WTC11 (cell line): ENCODE measurements at regions not wholly inside any gene's neighbourhood (a gene's known extent, or its start where the extent isn't known, plus 50 kb on each side); places are given as distances from the start of the nearest gene placed in this dataset.

Source experiments
- ATAC-seq: fragments of 200-7000 bp; cut with Tn5 transposase; 2 replicates; pipeline ENCODE4 v1.10.0; 2021; ENCODE audit warnings: mild to moderate bottlenecking, moderate library complexity
- CTCF ChIA-PET: fragments of 300-600 bp; sonication (Branson Sonifier 250); formaldehyde crosslinking; loops from one replicate; lab custom pipeline; 2021; ENCODE audit warnings: antibody characterized with exemption; lab: Charles Lee
- POLR2A ChIA-PET: fragments of 350-600 bp; sonication (Branson Sonifier 250); formaldehyde crosslinking; loops from one replicate; lab custom pipeline; 2021; ENCODE audit warnings: antibody characterized with exemption; lab: Charles Lee
- DNase-seq: peaks from one replicate; pipeline ENCODE4 v3.0.0; 2021; ENCODE audit warnings: low spot score
- H3K27ac Mint-ChIP-seq: 2 replicates; pipeline ENCODE4 v1.8.0; 2021; ENCODE audit warnings: mixed read lengths
- H3K27me3 Mint-ChIP-seq: 2 replicates; pipeline ENCODE4 v1.8.0; 2021; ENCODE audit warnings: low read depth, mild to moderate bottlenecking, moderate library complexity, mixed read lengths
- H3K36me3 Mint-ChIP-seq: 2 replicates; pipeline ENCODE4 v1.8.0; 2021; ENCODE audit warnings: mixed read lengths
- H3K4me1 Mint-ChIP-seq: 2 replicates; pipeline ENCODE4 v1.8.0; 2022; ENCODE audit warnings: mixed read lengths
- H3K4me3 Mint-ChIP-seq: 2 replicates; pipeline ENCODE4 v1.8.0; 2021; ENCODE audit warnings: mild to moderate bottlenecking, moderate library complexity, mixed read lengths
- H3K9me3 Mint-ChIP-seq: 2 replicates; pipeline ENCODE4 v1.8.0; 2021; ENCODE audit warnings: mixed read lengths
- ARID4B ChIP-seq: sonication (generic); formaldehyde crosslinking; IDR thresholded peaks from 2 replicates; pipeline ENCODE4 v1.8.0; 2023; ENCODE audit warnings: missing genetic modification reagents, mild to moderate bottlenecking, borderline replicate concordance
- ATF2 ChIP-seq: sonication (generic); formaldehyde crosslinking; IDR thresholded peaks from 2 replicates; pipeline ENCODE4 v1.8.1; 2022; ENCODE audit warnings: low read depth, missing genetic modification reagents, borderline replicate concordance
- EMX1 ChIP-seq: fragments of 250-450 bp; sonication (Bioruptor Pico); IDR thresholded peaks from 2 replicates; pipeline ENCODE4 v1.8.0; 2021; ENCODE audit warnings: mild to moderate bottlenecking
- FOXK1 ChIP-seq: sonication (generic); formaldehyde crosslinking; IDR thresholded peaks from 2 replicates; pipeline ENCODE4 v1.8.0; 2022; ENCODE audit warnings: mild to moderate bottlenecking, moderate library complexity, missing genetic modification reagents
- MYBL2 ChIP-seq: sonication (generic); formaldehyde crosslinking; IDR thresholded peaks from 2 replicates; pipeline ENCODE4 v1.8.1; 2023; ENCODE audit warnings: mild to moderate bottlenecking, moderate library complexity, missing genetic modification reagents
- USF2 ChIP-seq: sonication (generic); formaldehyde crosslinking; IDR thresholded peaks from 2 replicates; pipeline ENCODE4 v1.8.1; 2023; ENCODE audit warnings: mild to moderate bottlenecking, missing genetic modification reagents, moderate library complexity
- ZMAT4 ChIP-seq: fragments of 250-450 bp; sonication (Bioruptor Pico); IDR thresholded peaks from 2 replicates; pipeline ENCODE4 v1.9.0; 2021; ENCODE audit warnings: mild to moderate bottlenecking
- ZNF138 ChIP-seq: sonication (generic); formaldehyde crosslinking; conservative IDR thresholded peaks from 2 replicates; pipeline ENCODE4 v1.8.1; 2022; ENCODE audit warnings: mild to moderate bottlenecking, moderate library complexity, missing genetic modification reagents
- ZNF232 ChIP-seq: sonication (generic); formaldehyde crosslinking; IDR thresholded peaks from 2 replicates; pipeline ENCODE4 v1.8.0; 2022; ENCODE audit warnings: mild to moderate bottlenecking, missing genetic modification reagents
- ZNF396 ChIP-seq: fragments of 250-450 bp; sonication (Bioruptor Pico); IDR thresholded peaks from 2 replicates; pipeline ENCODE4 v1.8.0; 2021; ENCODE audit warnings: mild to moderate bottlenecking, moderate library complexity, borderline replicate concordance
- ZNF423 ChIP-seq: fragments of 250-450 bp; sonication (Bioruptor Pico); IDR thresholded peaks from 2 replicates; pipeline ENCODE4 v2.1.2; 2022; ENCODE audit warnings: mild to moderate bottlenecking, moderate library complexity
- ZSCAN18 ChIP-seq: fragments of 250-450 bp; sonication (Bioruptor Pico); IDR thresholded peaks from 2 replicates; pipeline ENCODE4 v2.1.2; 2022; ENCODE audit warnings: mild to moderate bottlenecking, moderate library complexity
- TF ChIP-seq, protein P1 (sequence below): sonication (generic); formaldehyde crosslinking; IDR thresholded peaks from 2 replicates; pipeline ENCODE4 v1.8.1; 2023; ENCODE audit warnings: mild to moderate bottlenecking, missing genetic modification reagents
- TF ChIP-seq, protein P2 (sequence below): sonication (generic); formaldehyde crosslinking; IDR thresholded peaks from 2 replicates; pipeline ENCODE4 v1.8.1; 2023; ENCODE audit warnings: mild to moderate bottlenecking, missing genetic modification reagents, borderline replicate concordance

DNA sequence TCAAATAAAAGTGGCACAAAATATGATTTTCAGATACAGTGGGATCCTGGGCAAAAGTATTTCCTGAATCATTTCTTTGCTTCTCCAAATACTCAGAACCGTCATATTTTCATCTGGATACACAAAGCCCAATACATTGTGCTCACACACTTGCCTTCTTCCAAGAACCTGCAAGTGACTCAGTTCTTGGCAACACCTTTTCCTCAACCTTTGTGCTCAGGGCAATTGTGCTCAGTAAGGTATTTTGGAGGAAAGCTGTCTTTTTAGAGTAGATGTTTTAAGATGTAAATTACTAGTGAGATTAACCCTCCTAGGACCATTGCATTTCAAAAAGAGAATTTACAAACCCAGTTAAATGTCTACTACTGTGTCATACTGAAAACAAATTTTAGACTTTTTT is 233.5 kb downstream of the EFNB2 start (continued):
- TF ChIP-seq, protein P1, sequence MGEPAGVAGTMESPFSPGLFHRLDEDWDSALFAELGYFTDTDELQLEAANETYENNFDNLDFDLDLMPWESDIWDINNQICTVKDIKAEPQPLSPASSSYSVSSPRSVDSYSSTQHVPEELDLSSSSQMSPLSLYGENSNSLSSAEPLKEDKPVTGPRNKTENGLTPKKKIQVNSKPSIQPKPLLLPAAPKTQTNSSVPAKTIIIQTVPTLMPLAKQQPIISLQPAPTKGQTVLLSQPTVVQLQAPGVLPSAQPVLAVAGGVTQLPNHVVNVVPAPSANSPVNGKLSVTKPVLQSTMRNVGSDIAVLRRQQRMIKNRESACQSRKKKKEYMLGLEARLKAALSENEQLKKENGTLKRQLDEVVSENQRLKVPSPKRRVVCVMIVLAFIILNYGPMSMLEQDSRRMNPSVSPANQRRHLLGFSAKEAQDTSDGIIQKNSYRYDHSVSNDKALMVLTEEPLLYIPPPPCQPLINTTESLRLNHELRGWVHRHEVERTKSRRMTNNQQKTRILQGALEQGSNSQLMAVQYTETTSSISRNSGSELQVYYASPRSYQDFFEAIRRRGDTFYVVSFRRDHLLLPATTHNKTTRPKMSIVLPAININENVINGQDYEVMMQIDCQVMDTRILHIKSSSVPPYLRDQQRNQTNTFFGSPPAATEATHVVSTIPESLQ (CRISPR knock-in tag): no peak
- no peak for TF ChIP-seq ZMAT4

DNA sequence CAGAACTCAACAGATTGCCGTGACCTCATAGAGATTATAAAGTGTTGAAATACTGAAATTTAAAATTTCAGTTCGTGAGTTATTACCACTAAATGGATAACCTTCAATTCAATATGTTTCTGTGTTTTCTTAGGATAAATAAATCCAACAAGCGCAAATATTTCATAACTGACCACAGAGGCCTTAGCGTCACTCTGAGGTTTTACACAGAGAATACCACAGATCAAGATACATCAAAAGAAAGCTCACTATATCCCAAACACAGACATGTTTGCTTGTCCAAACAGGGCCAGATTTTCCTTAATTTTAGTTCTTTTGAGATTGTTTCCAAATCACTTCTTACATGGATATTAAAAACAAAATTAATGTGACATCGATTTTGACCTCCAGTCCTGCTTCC is 235.8 kb downstream of the EFNB2 start:
- Mint-ChIP-seq H3K36me3 (peaks cover 59% of the 10 kb centered on the region), H3K9me3 (peaks cover 71% of the 10 kb centered on the region), H3K27ac (no peak overlapping the region), H3K4me3 (no peak overlapping the region), H3K27me3 (no peaks in the 10 kb centered on the region), H3K4me1 (peaks cover 18% of the 10 kb centered on the region)
- TF ChIP-seq ATF2: no peak
- TF ChIP-seq MYBL2 (CRISPR knock-in tag): no peak
- TF ChIP-seq ZMAT4: no peak
- TF ChIP-seq ZNF396 (CRISPR knock-in tag): no peak
- no peak for TF ChIP-seq ZNF138 (CRISPR knock-in tag)
- POLR2A ChIA-PET: no interaction called here
- DNase-seq (no peak), ATAC-seq (no peak)
- CTCF ChIA-PET: no interaction called here

GRCh38 chr13:106297283-106297682 is 238.2 kb downstream of the EFNB2 start:
- H3K9me3 Mint-ChIP-seq: peaks cover 50% of the 10 kb centered on the region
- peaks cover 37% of the 10 kb centered on the region for H3K36me3 Mint-ChIP-seq
- no peaks in the 10 kb centered on the region for H3K27me3 Mint-ChIP-seq
- CTCF ChIA-PET: no interaction called here
- H3K27ac Mint-ChIP-seq: no peak overlapping the region
- H3K4me1 Mint-ChIP-seq: peaks cover 11% of the 10 kb centered on the region
- no peak overlapping the region for H3K4me3 Mint-ChIP-seq
- DNase-seq (no peak), ATAC-seq (no peak)
- POLR2A ChIA-PET: no interaction called here
- no peak for TF ChIP-seq ZSCAN18 (CRISPR knock-in tag)
- no peak for TF ChIP-seq ARID4B
- no peak for TF ChIP-seq USF2 (CRISPR knock-in tag)
- TF ChIP-seq EMX1 (CRISPR knock-in tag): no peak
- TF ChIP-seq ZNF423 (CRISPR knock-in tag): no peak
- TF ChIP-seq, protein P2, sequence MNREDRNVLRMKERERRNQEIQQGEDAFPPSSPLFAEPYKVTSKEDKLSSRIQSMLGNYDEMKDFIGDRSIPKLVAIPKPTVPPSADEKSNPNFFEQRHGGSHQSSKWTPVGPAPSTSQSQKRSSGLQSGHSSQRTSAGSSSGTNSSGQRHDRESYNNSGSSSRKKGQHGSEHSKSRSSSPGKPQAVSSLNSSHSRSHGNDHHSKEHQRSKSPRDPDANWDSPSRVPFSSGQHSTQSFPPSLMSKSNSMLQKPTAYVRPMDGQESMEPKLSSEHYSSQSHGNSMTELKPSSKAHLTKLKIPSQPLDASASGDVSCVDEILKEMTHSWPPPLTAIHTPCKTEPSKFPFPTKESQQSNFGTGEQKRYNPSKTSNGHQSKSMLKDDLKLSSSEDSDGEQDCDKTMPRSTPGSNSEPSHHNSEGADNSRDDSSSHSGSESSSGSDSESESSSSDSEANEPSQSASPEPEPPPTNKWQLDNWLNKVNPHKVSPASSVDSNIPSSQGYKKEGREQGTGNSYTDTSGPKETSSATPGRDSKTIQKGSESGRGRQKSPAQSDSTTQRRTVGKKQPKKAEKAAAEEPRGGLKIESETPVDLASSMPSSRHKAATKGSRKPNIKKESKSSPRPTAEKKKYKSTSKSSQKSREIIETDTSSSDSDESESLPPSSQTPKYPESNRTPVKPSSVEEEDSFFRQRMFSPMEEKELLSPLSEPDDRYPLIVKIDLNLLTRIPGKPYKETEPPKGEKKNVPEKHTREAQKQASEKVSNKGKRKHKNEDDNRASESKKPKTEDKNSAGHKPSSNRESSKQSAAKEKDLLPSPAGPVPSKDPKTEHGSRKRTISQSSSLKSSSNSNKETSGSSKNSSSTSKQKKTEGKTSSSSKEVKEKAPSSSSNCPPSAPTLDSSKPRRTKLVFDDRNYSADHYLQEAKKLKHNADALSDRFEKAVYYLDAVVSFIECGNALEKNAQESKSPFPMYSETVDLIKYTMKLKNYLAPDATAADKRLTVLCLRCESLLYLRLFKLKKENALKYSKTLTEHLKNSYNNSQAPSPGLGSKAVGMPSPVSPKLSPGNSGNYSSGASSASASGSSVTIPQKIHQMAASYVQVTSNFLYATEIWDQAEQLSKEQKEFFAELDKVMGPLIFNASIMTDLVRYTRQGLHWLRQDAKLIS (CRISPR knock-in tag): no peak
- no peak for TF ChIP-seq FOXK1 (CRISPR knock-in tag)
- TF ChIP-seq ZNF232 (CRISPR knock-in tag): no peak
